GM19351 (cell line): ENCODE measurements at regions not wholly inside any gene's neighbourhood (a gene's known extent, or its start where the extent isn't known, plus 50 kb on each side); places are given as distances from the start of the nearest gene placed in this dataset.
"Not testable (repeated sequence)": the region's sequence is repeated elsewhere in the genome, so short reads cannot be mapped to it uniquely, and the experiment has no call there.

ENCODE experiments used
- ATAC-seq: cut with Tn5 transposase; IDR thresholded peaks from one replicate; pipeline ENCODE4 v1.9.1; 2021; ENCODE audit warnings: mild to moderate bottlenecking, moderate library complexity; ENCODE audit not compliant: unreplicated experiment

- ATAC-seq, result no peak
Observed at GRCh38 chr2:237194906-237195305, 109.2 kb downstream of the COPS8 start.

- ATAC-seq, result no peak
Observed at GRCh38 chr2:237195396-237196120, 109.9 kb downstream of the COPS8 start.

- ATAC-seq, result no peak
Observed at GRCh38 chr2:237196409-237196808, 110.7 kb downstream of the COPS8 start.

- ATAC-seq, result peak; percentile 38
Observed at GRCh38 chr2:237196866-237197618, 111.4 kb downstream of the COPS8 start.

- no peak for ATAC-seq
Observed at GRCh38 chr2:237198164-237198855, 112.6 kb downstream of the COPS8 start.

- no peak for ATAC-seq
Observed at GRCh38 chr2:237199082-237199481, 113.4 kb downstream of the COPS8 start.

GRCh38 chr2:237199577-237199976, 113.9 kb downstream of the COPS8 start:
- ATAC-seq, result no peak

GRCh38 chr2:237200462-237200861, 114.8 kb downstream of the COPS8 start:
- ATAC-seq, result no peak

- ATAC-seq, result peak; percentile 94
Observed at GRCh38 chr2:237201461-237202287, 116.0 kb downstream of the COPS8 start.

GRCh38 chr2:237202288-237203030, 116.8 kb downstream of the COPS8 start:
- ATAC-seq, result no peak

- no peak for ATAC-seq
Observed at GRCh38 chr2:237205043-237205541, 119.4 kb downstream of the COPS8 start.

- ATAC-seq, result no peak
Observed at GRCh38 chr2:237205561-237205971, 119.9 kb downstream of the COPS8 start.

GRCh38 chr2:237207646-237208045, 122.0 kb downstream of the COPS8 start:
- no peak for ATAC-seq

- no peak for ATAC-seq
Observed at GRCh38 chr2:237208373-237209260, 122.9 kb downstream of the COPS8 start.

- no peak for ATAC-seq
Observed at GRCh38 chr2:237209885-237210284, 124.2 kb downstream of the COPS8 start.

- ATAC-seq, result no peak
Observed at GRCh38 chr2:237210297-237210696, 124.6 kb downstream of the COPS8 start.

GRCh38 chr2:237210763-237211162, 125.1 kb downstream of the COPS8 start:
- ATAC-seq, result no peak

GRCh38 chr2:237212356-237213279, 126.9 kb downstream of the COPS8 start:
- ATAC-seq, result not testable (repeated sequence)
